ENCODE measurements at regions not wholly inside any gene's neighbourhood (a gene's known extent, or its start where the extent isn't known, plus 50 kb on each side); places are given as distances from the start of the nearest gene placed in this dataset.
"Not testable (repeated sequence)": the region's sequence is repeated elsewhere in the genome, so short reads cannot be mapped to it uniquely, and the experiment has no call there.

DNA sequence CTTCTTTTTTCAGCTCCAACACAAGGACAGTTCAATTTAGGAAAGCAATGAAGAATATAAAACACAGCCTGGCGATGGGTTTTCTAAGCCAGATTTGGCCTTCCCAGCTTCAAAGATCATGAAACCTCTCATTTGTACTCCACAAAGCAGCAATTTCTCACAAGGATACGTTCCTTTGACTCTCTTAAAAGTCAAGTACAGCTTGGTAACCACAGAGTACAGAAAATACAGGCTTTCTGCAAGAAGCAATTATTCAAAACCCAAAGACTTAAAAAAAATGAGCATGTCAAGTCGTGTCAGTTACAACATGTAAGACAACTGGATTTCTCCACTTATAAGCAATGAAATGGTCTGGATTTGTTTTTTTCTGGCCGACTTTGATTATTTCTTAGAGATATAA, 321.4 kb downstream of the FGFR2 start:
- DNase-seq (ENCODE audit: low spot score): no peak

DNA sequence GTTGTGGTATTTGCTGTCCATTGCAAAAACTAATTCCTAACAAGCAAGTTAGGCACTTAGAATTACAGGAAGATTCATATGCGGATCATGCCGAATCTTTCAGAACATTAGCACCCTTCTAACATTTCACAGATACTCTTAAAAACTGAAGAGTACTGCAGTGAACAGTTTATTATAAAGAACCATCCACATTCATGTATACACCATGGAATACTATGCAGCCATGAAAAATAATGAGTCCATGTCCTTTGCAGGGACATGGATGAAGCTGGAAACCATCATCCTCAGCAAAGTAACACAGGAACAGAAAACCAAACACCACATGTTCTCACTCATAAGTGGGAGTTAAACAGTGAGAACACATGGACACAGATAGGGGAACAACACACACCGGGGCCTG, 319.9 kb downstream of the FGFR2 start:
- DNase-seq (ENCODE audit: low spot score): not testable (repeated sequence)

DNA sequence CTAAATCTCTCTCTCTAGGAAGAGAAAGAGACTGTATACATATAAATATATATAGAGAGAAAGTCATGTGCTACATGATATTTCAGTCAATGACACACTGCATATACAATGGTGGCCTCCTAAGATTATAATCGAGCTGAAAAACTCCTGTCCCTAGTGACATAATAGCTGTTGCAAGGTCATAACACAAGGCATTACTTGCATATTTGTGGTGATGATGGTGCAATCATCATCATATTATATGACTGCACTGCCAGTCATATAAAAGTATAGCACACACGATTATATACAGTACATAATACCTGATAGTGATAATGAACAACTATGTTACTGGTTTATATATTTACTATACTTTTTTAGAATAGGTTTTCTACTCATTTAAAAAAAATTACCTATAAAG, 316.7 kb downstream of the FGFR2 start:
- DNase-seq (ENCODE audit: low spot score): no peak

DNA sequence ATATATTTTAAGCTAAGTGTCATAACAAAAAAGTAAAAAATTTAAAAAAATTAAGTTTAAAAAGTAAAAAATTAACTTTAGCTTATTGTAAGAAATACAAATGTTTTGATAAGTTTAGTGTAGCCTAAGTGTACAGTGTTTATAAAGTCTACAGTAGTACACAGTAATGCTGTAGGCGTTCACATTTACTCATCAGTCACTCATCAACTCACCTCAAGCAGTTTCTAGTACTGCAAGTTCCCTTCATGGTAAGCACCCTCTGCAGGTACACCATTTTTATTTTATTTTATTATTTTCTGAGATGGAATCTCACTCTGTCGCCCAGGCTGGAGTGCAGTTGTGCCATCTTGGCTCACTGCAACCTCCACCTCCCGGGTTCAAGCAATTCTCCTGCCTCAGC, 316.0 kb downstream of the FGFR2 start:
- no peak for DNase-seq (ENCODE audit: low spot score)

DNA sequence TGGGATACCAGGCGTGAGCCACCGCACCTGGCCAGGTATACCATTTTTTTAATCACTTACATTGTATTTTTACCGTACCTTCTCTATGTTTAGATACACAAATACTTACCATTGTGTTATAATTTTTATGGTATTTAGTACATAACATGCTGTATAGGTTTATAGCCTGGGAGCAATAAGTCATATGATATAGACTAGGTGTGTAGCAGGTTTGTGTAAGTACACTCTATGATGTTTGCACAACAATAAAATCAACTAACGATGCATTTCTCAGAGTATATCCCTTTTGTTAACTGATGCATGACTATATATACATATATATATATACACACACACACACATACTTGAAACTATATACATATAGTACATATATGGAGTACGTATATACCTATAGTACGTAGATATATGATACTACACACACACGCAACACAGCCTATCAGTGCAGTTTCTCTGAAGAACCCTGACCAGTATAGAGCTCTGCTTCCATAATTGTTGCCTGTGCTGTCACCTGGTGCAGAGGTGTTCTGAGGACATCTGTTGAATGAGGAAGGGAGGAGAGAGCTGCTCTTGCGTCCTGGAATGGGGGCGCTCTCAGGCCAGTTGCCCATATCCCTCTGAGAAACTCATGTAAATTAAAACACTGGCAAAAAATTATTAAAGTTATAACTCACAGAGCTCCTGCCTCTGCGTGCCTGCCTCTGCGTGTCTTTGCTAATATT, 315.3 kb downstream of the FGFR2 start:
- DNase-seq (ENCODE audit: low spot score): no peak

DNA sequence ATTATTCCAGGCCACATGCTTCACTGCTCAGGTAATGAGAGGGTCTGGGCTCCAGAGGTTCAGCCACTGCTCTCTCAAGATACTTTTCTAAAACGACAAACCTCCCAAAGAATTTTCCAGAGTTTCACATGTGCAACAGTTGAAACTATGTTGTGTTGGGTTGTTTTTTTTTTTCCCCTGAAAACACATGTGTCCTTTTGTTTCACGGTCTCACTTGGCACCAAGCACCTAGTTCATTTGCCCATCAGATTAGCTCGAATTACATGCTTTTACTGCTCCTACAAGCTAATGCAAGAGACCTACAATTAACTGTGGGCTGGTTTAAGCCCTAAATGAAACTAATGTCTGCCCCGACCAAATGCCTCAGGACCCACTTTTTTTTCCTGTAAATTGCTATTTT, 313.3 kb downstream of the FGFR2 start:
- DNase-seq (ENCODE audit: low spot score): no peak

DNA sequence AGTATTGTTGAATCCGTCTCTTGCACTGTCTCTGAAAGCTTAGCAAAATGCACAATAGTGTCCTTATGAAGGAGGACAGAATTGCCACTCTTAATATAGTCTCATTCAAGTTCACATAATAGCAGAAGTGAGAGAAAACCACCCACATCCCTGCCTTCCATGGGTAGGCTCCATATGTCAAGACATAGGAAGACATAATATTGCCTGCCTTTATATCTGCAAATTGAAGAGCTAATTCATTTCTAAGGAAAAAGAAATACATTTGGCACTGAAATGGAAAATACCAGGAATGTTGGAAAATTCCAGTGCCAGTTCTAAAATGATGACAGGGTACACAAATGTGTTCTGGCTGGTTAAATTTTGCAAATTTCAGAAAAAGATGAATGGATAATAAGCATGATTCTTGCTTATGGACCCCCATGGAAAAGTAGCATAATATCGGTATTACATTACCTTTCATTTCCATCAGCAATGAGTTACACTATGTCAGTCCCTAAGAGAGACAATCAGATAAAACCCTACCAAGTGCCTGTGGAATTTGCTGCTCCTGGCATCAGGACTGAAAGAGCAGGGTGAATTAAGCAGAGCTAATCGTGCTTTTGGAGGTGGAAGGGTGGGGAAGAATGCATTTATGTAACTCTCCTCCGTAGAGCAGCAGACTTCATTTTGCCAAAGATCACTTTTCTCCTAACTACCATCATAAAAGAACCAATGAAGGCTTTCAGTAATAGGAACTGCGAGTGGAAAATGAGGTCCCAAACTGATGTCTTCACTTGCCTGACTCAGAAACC, 312.6 kb downstream of the FGFR2 start:
- no peak for DNase-seq (ENCODE audit: low spot score)

DNA sequence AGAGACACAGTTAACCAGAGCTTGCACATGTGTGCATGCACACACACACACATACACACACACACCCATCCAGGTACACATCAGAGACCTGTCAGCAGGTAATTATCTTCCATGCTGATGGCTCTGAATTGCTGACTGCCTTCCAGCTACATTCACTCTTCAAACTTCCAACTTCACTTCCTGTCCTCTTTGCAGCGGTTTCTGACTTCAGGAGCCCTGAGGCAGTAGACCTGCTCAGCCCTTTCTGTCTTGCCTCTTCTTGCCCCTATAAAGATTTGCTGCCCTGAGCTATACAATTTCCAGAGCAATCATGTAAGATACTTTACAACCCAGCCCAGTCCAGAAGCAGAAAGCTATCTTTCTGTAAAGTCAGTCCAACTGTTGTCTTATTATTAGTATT, 310.2 kb downstream of the FGFR2 start:
- DNase-seq (ENCODE audit: low spot score): no peak

DNA sequence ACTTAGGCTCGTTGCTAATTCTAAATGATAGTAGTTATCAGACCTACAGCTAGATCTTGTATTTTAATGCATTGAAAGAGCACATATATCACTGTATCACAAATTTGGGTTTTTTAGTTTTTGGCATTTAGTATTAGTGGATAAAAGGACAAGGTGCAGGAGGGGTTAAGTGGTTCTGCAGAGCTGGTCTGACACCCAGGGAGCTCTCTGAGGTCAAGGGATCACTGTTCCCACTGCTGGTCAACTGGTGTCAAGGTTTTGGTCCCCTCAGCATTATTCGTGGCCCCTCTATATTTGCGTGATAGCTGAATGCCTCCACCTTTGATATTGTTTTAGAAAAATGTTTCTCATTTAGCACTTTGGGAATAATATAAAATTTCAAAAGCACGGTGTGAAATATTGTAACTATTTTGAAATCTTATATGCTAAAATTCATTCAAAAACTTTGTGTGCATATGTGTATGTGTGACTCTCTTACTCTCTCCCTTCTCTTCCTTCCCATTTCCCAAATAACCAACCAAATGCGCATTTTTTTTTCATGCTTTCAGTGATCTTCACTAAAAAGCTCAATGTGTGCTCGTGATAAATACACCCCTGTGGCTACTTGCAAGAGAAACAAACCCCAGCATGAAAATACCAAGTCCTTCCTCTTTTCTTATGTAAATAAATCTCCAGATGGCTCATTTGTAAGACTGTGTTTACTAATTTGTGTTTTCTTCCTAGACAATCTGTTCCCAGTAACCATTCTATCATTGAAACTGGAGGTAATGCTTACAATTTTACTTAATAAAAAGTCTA, 309.2 kb downstream of the FGFR2 start:
- DNase-seq (ENCODE audit: low spot score): no peak

DNA sequence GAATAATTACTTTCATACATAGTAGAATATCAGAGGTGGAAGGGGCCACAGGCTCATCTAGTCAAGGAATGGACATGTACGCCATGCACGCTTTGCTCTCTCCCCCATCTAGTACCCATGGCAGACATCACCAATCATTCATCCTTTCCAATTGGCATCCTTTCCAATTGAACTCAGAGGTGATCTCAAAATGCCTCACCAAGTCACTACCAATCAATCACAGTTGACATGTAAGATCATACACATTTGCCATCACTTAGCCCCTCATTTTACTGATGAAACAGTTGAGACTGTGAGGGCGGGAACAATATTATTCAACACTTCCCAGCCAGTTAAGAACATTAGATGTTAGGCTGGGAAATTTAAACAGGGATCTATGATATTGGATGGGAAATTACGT, 308.4 kb downstream of the FGFR2 start:
- DNase-seq (ENCODE audit: low spot score): no peak

DNA sequence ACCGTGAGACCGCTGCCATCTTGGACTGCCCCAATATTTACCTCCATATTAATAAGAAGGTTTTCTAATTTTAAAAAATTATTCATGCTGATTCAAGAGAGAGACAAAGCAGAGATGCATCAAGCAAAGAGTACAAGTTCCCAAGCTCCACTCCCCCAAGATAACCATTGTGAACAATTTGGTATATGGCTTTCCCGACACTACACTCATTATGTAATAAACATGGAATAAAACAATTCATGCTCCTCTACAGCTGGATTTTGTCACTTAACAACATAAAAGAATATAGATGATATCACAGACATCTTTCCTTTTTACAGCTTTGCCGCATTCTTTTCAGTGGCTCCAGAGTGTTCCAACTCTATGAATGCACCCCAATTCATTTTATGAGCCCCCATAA, 307.6 kb downstream of the FGFR2 start:
- DNase-seq (ENCODE audit: low spot score): no peak

DNA sequence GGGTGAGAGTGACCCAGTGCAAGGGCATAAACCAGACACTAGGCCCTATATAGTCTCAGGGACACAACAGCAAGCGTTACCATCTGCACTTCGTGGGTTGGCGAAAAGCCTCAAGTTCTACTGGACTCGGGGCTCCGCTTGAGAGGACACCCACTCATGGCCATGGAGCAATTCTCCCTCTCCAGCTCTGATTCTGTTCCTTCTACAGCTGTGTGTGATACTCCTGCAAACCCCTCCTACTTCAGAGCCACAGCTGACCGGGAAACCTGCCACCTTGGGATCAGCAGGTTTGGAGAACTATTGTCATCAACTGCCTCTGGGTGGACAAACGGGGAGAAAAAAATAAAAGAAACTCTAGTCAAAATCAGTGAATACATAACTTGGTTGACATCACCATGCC, 306.9 kb downstream of the FGFR2 start:
- no peak for DNase-seq (ENCODE audit: low spot score)

DNA sequence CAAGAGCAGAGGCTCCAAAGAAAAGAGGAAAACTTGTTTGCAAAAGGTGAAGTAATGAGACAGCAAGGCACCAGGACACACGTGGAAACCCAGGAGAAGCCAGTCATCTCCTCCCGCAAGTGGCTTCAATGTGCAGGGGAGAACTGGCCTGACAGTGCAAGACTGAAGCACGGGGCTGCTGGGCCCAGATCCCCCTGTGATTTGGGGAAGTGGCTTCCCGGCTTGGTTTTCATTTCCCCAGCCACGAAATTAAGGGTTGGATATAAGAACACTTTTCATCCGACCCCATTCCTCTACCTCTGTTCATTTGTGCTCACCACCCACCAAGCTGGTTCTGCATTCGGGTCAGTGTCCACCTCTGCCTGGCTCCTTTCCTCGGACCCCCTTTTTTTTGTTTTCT, 306.4 kb downstream of the FGFR2 start:
- no peak for DNase-seq (ENCODE audit: low spot score)

DNA sequence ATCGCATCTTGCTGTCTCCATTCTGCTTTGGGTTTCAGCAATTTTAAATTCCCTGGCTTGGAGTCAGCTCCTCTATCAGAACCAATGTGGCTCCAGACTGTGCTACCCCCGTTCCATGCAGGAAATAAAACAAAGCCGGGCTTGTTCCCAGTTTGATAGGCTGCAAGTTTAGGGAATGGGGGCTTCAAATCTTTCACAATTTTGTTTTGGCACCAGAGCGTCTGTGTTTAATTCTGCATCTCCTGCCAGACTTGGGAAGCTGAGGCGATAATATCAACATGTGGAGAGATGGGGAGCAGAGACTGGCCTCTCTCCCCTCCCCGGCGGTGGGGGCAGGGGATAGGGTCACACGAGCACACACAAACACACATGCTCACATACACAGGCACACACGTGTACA, 305.9 kb downstream of the FGFR2 start:
- no peak for DNase-seq (ENCODE audit: low spot score)

DNA sequence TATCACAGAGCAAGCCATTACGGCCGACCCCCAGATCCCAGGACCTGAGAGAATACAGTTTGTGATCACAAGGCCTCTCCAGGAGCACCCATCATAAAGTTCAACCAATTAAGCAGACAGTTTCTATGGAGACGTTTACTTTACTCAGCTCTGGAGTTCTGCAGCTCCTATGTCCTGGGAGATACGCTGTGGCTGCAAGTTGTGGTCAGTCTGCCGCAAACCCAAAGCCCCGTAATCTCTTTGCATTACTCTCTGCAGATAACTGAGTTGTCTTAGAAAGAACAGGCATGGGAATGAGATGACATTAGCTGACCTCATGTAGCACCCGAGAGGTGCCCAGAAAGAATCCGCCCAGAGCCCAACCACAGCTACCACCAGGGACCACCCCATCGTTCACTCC, 305.1 kb downstream of the FGFR2 start:
- no peak for DNase-seq (ENCODE audit: low spot score)

DNA sequence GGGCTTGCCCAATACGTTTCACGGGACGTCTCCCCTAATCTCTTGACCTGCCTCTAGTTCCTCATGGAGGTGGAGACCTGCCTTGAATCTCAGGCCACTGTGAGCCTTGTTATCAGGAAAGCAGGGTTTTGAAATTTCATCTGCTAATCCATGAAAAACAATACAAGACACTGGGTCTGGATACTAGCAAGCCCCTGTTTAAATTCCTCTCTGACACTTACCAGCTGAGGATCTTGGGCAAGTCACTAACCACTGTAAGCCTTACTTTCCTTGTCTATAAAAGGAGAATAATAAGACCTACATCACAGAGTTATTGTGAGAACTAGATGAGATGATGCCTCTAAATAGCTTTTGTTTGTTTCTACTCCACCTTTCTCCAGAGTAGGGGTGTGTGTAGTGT, 303.6 kb downstream of the FGFR2 start:
- DNase-seq (ENCODE audit: low spot score): no peak

DNA sequence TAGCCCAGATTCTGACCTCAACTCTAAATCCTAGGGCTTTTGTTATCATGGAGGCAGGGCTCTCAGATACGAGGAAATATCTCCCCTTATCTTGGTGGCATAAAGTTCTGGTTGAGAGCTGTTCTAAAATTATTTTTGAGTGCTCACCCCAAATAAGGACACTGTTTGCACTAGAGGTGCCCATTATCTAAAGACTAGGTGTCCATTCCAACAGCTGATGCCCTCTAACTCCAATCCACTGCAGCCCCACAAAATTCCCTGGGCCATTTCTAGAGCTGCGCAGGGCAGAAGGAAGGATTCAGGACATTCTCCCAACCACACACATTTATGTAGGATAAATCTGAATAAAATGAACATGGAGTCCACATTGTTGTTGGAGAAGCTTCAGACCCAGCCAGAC, 301.9 kb downstream of the FGFR2 start:
- no peak for DNase-seq (ENCODE audit: low spot score)

DNA sequence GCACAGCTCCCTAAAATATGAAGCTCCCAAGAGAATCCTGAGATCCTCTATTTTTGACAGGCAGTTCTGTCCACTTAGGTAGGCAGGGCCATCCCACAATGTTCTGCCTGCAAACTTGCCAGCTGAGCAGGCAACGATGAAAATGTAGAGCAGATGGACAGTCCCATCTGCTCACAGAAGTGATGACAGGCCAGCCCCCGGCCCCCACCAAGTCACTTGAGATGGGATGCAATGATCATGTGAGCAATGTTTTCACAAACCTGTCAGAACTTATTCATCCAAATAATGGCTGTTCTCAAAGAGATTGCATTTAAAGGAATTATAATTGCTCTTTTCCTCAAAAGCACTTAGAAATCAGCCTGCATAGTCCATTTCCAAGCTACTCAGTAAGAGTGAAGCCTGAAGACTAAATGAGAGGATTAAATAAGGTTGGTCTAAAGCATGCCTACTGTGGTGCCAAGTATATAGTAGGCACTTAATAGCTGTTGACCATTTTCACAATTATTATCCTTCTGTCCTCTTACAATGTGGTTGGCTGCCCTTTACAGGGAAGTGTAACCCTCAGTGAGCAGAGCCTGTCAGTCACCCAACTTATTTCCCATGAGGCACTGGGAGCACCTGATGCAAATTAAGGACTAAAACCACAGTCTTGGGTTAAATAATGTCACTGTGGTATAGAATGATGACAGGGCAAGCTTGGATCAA, 301.2 kb downstream of the FGFR2 start:
- DNase-seq (ENCODE audit: low spot score): no peak

DNA sequence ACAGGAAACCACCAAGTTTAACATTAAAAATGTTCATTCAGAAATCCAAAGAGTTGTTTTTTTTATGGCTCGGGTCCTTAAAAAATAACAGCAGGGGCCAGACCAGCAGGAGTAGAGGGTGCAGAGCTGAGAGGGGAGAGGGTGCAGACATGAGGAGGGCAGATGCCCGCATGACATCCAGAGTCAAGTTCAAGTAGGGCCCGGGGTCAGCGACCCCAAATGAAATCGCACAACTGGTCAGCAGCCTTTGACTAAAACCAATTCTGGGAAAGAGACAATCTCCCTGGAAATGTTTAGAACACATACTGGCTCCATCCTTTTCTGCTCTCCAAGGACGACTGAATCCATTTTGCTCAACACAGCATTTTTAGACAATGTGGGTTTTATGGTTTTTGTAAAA, 297.5 kb downstream of the FGFR2 start:
- no peak for DNase-seq (ENCODE audit: low spot score)

DNA sequence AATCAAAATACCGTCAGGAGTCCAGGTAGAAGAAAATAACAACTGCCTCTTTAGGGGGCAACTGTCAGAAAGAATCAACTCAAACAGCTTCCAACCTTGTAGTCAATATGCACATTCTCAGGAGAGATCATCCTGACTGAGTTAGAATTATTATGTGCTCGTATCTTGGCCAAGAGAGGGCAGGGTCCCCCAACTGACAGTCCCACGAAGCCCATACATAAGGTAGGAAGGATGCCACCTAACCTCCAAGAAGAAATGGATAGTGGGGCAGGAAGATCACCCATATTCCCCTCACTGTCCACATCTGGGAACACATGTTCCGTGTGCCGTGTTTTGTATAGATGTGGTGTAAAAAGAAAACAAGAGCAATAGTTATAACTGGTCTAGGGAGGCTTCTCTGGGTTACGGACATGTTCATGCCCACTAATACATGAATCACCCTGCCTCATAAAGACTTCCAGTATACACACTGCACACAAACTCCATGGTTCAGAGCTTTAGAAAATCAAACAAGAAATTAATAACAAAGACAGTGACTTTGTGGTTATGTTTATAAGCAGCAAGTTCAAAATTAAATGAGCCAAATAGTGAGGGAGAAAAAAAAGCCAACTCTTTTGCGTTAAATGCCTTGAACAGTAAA, 295.6 kb downstream of the FGFR2 start:
- no peak for DNase-seq (ENCODE audit: low spot score)

DNA sequence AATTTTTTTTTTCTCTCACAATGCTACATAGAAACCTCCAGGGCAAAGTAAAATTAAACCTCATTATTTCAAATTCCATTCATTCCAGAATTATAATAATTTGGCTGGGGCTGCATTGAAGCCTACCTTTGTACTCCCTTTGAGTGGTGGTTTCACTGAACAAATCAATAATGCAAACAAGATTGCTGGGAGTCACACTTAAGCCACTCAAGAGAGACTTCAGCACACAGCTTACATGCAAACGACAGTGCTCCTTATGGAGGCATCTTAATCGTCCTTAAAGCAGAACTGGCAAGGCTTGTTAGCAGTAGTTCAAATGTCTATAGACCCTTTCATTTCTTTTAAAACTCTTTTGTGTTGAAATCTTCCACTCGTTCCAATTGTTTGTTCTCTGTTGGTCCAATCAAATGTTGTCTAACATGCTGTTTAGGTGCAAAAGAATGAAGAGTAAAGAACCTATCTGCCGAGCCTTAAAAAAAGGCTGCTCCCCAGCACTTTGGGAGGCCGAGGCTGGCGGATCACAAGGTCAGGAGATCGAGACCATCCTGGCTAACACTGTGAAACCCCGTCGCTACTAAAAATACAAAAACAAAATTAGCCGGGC, 294.9 kb downstream of the FGFR2 start:
- no peak for DNase-seq (ENCODE audit: low spot score)

DNA sequence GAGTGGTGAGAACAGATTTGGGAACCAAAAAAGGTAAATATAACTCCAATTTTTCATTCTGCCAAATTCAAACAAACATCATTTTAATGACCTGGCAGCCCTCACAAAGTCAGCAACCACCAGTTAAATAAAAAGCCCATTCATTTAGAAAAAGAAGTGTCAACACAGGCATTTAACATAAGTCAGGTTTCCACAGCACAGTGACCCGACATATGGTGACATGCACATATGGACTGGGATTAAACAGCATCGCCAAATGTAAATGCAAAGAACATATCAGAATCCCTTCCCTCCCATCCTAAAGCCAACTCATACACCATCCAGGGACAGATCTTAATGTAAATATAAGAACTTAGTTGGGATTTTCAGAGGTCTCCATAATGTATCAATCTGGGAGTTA, 293.2 kb downstream of the FGFR2 start:
- no peak for DNase-seq (ENCODE audit: low spot score)
